Esophagus muscularis mucosa (tissue), 4 donors: ENCODE measurements at regions not wholly inside any gene's neighbourhood (a gene's known extent, or its start where the extent isn't known, plus 50 kb on each side); places are given as distances from the start of the nearest gene placed in this dataset.

Source experiments
- EP300 ChIP-seq: sonication (generic); formaldehyde crosslinking; IDR thresholded peaks from one replicate; pipeline ENCODE4 v1.6.1; 2017; ENCODE audit warnings: antibody characterized with exemption
- POLR2A ChIP-seq: fragments of 450-650 bp; IDR thresholded peaks from one replicate; pipeline ENCODE4 v1.6.1; 2017; ENCODE audit warnings: antibody characterized with exemption, moderate library complexity, mild to moderate bottlenecking, low read depth
- POLR2AphosphoS5 ChIP-seq, 2 donors: sonication (generic); formaldehyde crosslinking; IDR thresholded peaks; one replicate each; pipeline ENCODE4 v1.6.1; 2017; ENCODE audit warnings: antibody characterized with exemption in 2 of 2
- TF ChIP-seq, protein P1 (sequence below), 3 experiments: fragments of 200-600 bp in 2 of 3; fragments of 450-650 bp in 1 of 3; sonication (generic) in 2 of 3; IDR thresholded peaks; one replicate each; pipeline ENCODE4 v1.5.1; 2017 to 2019; ENCODE audit warnings: antibody characterized with exemption in 3 of 3, mild to moderate bottlenecking in 2 of 3, moderate library complexity in 1 of 3

DNA sequence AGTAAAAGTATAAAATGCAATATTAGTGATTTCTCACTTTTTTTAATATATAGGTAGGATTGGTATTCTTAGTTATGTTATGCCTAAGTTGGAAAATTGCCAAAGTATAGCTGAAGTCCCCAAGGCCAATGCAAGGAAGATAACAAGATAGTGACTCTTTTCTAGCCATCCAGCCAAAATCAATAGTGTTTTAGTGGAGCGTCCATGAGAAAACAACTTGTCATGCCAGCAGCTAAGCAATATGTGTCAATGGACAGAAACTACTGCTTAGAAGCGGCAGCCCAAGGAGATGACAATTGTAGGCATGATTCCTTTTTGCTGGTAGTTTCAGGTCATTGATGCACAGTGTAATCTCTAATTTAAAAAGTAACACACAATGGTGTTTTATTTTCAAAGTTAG lies 1444.6 kb downstream of the SUCLG1 start:
- TF ChIP-seq, protein P1, sequence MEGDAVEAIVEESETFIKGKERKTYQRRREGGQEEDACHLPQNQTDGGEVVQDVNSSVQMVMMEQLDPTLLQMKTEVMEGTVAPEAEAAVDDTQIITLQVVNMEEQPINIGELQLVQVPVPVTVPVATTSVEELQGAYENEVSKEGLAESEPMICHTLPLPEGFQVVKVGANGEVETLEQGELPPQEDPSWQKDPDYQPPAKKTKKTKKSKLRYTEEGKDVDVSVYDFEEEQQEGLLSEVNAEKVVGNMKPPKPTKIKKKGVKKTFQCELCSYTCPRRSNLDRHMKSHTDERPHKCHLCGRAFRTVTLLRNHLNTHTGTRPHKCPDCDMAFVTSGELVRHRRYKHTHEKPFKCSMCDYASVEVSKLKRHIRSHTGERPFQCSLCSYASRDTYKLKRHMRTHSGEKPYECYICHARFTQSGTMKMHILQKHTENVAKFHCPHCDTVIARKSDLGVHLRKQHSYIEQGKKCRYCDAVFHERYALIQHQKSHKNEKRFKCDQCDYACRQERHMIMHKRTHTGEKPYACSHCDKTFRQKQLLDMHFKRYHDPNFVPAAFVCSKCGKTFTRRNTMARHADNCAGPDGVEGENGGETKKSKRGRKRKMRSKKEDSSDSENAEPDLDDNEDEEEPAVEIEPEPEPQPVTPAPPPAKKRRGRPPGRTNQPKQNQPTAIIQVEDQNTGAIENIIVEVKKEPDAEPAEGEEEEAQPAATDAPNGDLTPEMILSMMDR (IDR thresholded peaks at IDR 0.05), result no peak
- TF ChIP-seq POLR2A, result no peak
- no peak for TF ChIP-seq POLR2AphosphoS5 (IDR thresholded peaks at IDR 0.05)
- no peak for TF ChIP-seq EP300
